ENCODE measurements at regions not wholly inside any gene's neighbourhood (a gene's known extent, or its start where the extent isn't known, plus 50 kb on each side); places are given as distances from the start of the nearest gene placed in this dataset.

DNA sequence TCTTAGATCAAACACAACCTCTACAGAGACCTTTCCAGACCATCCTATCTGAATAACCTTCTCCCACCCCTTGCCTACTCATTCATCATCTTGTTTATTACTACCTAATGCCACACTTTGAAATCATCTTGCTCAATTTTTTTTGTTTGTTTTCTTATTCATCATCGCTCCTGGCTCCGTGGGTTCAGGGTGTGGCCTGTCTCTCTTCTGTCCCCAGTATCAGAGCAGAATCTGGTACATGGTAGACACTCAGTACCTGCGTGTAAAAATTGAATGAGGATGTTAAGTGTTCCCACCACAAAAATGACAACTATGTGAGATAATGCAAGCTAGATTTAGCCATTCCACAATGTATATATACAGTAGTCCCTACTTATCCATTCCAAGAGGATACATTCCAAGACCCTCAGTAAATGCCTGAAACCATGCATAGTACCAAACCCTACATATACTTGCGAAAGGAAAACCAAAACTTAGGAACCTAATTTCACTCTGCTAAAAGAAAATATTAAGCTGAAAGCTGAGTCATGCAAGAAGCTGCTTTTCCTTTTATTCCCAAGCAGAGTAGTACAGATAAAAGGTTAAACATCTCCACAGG, 72.1 kb upstream of the SEC61G start:
- TF ChIP-seq CTCF (IDR thresholded peaks at IDR 0.05) = no peak
- peaks cover 11% of the 10 kb centered on the region for H3K9me3 Mint-ChIP-seq
- H3K4me1 Mint-ChIP-seq (ENCODE audit: low read depth) = peaks cover 15% of the 10 kb centered on the region
- H3K4me3 Mint-ChIP-seq = no peak overlapping the region
- no peak overlapping the region for H3K27ac Mint-ChIP-seq
- DNase-seq = no peak
- H3K27me3 Mint-ChIP-seq (ENCODE audit: insufficient read depth) = peaks cover 4% of the 10 kb centered on the region
- peaks cover 5% of the 10 kb centered on the region for H3K36me3 Mint-ChIP-seq (ENCODE audit: low read depth)

- Mint-ChIP-seq H3K27me3 (ENCODE audit: insufficient read depth) (peaks cover 4% of the 10 kb centered on the region), H3K36me3 (ENCODE audit: low read depth) (peaks cover 5% of the 10 kb centered on the region), H3K4me1 (ENCODE audit: low read depth) (peaks cover 15% of the 10 kb centered on the region), H3K4me3 (no peak overlapping the region), H3K27ac (no peak overlapping the region), H3K9me3 (peaks cover 10% of the 10 kb centered on the region)
- DNase-seq = no peak
- TF ChIP-seq CTCF (IDR thresholded peaks at IDR 0.05) = no peak
Observed at GRCh38 chr7:54831644-54832095, 72.7 kb upstream of the SEC61G start.

- peaks cover 3% of the 10 kb centered on the region; the same call in 1 of the 2 replicates for H3K9me3 Mint-ChIP-seq
- H3K4me1 Mint-ChIP-seq (ENCODE audit: low read depth) = peaks cover 16% of the 10 kb centered on the region
- no peak for DNase-seq
- peaks cover 5% of the 10 kb centered on the region for H3K36me3 Mint-ChIP-seq (ENCODE audit: low read depth)
- peaks cover 4% of the 10 kb centered on the region for H3K27me3 Mint-ChIP-seq (ENCODE audit: insufficient read depth)
- H3K4me3 Mint-ChIP-seq = no peak overlapping the region
- TF ChIP-seq CTCF (IDR thresholded peaks at IDR 0.05) = no peak
- H3K27ac Mint-ChIP-seq = no peak overlapping the region
Observed at GRCh38 chr7:54833001-54833467, 74.0 kb upstream of the SEC61G start.

- no peak overlapping the region for H3K4me3 Mint-ChIP-seq
- no peaks in the 10 kb centered on the region for H3K36me3 Mint-ChIP-seq (ENCODE audit: low read depth)
- H3K4me1 Mint-ChIP-seq (ENCODE audit: low read depth) = peaks cover 37% of the 10 kb centered on the region
- H3K9me3 Mint-ChIP-seq = no peaks in the 10 kb centered on the region
- no peaks in the 10 kb centered on the region; the same call in 1 of the 2 replicates for H3K27me3 Mint-ChIP-seq (ENCODE audit: insufficient read depth)
- no peak overlapping the region for H3K27ac Mint-ChIP-seq
- DNase-seq = no peak
- TF ChIP-seq CTCF (IDR thresholded peaks at IDR 0.05) = no peak
Observed at GRCh38 chr7:54837168-54837567, 78.2 kb upstream of the SEC61G start.

- no peak overlapping the region for H3K4me3 Mint-ChIP-seq
- H3K27me3 Mint-ChIP-seq (ENCODE audit: insufficient read depth) = no peaks in the 10 kb centered on the region; the same call in 1 of the 2 replicates
- no peak for DNase-seq
- H3K4me1 Mint-ChIP-seq (ENCODE audit: low read depth) = peaks cover 43% of the 10 kb centered on the region
- no peak for TF ChIP-seq CTCF (IDR thresholded peaks at IDR 0.05)
- no peaks in the 10 kb centered on the region for H3K36me3 Mint-ChIP-seq (ENCODE audit: low read depth)
- no peaks in the 10 kb centered on the region for H3K9me3 Mint-ChIP-seq
- H3K27ac Mint-ChIP-seq = no peak overlapping the region
Observed at GRCh38 chr7:54837761-54838160, 78.8 kb upstream of the SEC61G start.

Measured in HFFc6 (cell line).